GM18868 (cell line): ENCODE measurements at regions not wholly inside any gene's neighbourhood (a gene's known extent, or its start where the extent isn't known, plus 50 kb on each side); places are given as distances from the start of the nearest gene placed in this dataset.

ENCODE experiments used
- ATAC-seq: cut with Tn5 transposase; IDR thresholded peaks from one replicate; pipeline ENCODE4 v1.9.1; 2021; ENCODE audit warnings: mild to moderate bottlenecking, moderate library complexity; ENCODE audit not compliant: unreplicated experiment

DNA sequence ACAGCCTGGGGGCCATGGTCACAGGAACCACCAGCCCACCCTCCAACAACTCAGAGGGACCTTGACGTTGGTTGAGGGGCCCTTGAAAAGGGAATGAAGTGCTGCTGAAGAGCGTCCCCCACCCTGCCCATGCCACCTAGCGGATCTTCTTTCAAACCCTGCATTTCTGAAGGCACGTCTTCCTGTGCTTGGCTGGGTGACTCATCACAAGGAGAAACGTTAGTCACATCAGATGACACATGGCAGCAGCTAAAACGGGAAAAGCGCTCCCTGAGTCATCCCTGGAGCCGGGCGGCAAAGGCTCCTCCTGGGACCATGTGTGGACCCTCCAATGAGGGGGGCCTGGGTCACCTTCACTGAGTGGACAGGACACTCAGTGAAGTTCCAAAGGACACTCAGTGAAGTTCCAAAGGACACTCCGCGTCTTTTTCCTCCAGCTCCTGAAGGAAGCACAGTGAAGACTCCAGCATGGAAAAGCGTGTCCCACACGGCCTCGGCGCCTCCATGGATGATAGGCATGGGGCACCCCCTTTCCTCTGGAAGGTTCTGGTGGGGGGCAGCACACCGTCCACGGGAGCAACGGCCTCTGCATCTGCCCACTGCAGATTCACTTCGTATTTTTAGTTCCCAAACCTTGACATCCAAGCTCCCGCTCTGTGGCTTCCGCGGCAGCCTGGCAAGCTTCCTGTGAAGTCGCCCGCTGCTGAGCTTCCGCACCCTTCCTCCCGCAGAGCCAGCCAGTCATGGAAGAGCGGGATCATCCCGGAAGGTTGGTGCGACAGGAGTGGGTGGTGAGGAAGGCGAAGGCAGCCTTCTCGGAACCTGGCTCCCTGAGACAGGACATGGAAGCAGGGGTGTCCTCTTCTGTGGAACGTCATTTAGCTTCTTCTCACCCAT is 383.4 kb downstream of the VRK1 start:
- no peak for ATAC-seq

DNA sequence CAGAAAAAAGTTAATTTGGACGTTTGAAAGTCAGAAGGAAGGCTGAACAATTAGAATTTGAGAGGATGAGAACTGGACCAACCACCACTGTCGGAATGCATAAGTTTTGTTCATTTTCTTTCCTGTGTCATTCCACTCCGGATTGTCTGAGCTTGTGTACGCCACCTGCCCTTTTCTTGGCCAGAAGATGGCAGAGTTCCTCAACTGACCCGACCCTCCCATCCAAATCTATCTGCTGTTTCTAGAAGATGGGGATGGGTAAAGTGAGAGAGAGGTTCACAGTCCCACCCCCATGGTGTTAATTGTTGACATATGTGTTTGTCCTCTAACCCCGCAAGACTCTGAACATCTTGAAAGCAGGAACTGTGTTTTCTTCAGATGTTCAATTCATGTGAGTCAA is 388.0 kb downstream of the VRK1 start:
- no peak for ATAC-seq

DNA sequence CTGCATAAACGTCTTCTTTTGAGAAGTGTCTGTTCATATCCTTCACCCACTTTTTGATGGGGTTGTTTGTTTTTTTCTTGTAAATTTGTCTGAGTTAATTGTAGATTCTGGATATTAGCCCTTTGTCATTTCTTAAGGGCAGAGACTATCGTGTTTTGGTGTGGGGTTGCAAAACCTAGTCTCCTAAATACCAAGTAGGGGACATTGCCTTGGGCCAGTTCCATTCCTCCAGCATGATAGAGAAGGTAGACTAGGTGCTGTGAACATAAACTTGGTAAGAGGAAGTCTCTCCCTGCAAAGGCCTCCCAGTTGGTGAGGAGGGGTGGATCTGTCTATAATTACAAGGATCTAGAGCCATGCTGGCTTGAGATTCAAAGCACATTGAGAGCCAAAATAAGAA is 390.7 kb downstream of the VRK1 start:
- ATAC-seq, result no peak

DNA sequence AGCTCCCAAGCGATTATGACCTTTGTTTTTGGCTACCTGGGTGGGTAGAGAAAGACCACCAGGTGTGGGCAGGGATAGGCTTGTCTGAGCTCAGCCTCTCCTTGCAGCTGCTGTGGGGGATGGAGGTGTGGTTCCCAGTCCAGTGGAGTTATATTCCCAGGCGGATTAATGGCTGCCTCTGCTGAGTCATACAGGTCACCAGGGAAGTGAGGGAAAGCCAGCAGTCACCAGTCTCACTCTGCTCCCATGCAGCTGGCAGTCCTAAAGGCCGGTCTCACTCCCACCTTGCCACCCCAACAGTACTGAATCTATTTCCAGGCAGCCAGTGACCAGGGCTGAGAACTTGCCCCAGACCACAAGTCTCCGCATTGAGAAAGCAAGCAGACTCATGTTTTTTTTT is 399.2 kb downstream of the VRK1 start:
- ATAC-seq, result no peak

DNA sequence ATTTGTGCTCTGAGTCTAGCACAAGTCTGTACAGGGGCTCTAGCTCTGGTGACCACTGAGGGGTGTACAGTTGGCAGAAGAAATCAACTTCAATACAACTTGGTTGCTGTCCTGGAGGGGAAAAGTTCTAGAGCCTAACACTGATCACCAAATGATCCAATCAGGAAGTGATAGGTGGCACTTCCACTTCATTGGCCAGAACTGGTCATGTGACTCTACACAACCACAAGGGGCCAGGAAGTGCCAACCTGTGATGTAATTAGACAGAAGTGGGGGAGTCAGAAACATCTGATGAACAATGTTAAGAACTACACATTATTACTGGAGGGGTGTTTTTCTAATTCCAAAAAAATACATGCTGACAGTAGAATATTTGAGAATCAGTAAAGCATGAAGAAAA is 401.6 kb downstream of the VRK1 start:
- ATAC-seq, result no peak

DNA sequence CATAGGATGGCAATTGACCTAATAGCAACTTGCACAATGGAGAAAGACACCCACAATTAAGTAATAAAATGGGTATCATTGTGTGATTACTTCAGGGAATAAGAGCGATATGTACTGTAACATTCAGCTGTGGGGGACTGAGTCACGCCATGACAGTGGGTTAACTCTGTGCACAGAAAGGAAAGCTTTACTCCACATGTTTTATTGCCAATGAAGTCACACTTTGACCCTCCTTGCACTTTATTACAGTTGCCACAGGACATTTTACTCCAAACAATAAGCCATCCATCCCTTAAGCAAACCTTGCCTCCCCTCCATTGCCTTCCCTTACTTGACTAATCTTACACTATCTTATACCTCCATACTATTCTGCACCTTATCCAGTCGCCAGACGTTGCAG is 403.1 kb downstream of the VRK1 start:
- no peak for ATAC-seq

DNA sequence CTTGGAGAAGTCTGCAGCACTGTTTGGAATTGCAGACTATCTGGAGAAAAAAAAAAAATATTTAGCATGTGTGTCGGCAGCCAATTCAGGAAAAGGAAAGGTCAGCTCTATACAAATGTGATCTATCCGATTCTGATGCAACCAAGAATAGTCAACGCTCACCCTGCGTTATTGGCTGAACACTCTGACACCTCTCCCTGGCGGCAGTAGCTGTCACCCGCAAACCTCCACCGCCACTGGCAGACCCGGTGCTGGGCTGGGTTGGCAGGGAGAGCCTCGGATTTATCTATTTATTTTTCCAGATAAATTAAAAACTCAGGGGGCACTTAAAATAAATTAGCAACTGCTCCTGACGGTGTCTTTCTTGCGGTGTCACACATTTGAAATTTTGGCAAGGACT is 409.7 kb downstream of the VRK1 start:
- ATAC-seq, result no peak

DNA sequence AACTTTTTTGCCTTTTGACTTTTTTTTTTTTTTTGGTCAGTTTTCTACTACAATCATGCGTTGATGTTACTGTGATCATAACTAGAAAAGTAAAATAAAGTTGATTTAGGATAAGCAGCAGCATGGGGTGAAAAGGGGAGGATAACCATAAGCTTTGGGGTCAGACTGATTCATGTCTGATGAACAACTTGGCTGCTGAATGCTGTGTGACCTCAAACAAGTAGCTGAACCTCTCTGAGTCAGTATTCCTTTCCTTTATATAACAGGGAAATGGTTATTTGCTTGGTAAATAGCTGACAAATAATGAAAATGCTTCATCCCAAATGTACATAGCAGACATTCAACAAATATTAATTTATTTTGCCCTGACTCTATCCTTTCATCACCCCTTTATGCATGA is 413.0 kb downstream of the VRK1 start:
- ATAC-seq, result no peak

DNA sequence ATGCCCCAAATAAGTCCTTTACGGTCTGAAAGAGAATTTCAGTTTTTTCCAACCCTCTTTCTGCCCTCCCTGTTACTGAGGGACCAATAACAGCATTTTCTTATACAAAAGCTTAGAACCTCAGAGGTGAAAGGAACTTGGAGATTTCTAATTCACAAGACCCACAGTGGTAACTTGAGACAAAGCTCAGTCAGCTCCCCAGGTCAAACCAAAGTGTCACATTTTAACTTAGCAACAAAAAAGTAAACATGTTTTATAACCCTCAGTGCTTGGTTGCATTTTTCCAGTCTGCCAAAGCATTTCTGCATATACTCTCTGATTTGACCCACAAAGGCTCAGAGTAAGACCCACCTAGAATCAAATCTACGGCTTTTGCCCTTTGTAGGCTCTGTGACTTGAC is 415.2 kb downstream of the VRK1 start:
- no peak for ATAC-seq

DNA sequence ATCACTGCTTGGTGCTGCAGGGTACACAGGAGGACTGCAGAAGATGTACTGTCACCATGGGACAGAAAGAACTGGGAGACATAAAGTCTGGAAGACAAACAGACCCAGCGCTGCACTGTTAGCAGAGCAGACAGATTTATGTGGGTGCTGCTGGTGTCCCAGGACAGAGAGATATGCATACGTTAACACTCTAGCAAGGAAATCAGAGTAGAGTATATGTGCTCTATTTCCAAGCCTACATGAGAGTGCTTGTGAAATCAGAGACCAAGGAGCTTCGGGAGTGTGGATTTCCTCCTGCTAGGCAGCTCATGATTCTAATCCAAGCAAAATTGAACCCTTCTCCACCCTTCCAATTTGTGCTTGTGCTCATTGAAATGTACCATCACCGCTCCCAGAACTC is 416.5 kb downstream of the VRK1 start:
- no peak for ATAC-seq

DNA sequence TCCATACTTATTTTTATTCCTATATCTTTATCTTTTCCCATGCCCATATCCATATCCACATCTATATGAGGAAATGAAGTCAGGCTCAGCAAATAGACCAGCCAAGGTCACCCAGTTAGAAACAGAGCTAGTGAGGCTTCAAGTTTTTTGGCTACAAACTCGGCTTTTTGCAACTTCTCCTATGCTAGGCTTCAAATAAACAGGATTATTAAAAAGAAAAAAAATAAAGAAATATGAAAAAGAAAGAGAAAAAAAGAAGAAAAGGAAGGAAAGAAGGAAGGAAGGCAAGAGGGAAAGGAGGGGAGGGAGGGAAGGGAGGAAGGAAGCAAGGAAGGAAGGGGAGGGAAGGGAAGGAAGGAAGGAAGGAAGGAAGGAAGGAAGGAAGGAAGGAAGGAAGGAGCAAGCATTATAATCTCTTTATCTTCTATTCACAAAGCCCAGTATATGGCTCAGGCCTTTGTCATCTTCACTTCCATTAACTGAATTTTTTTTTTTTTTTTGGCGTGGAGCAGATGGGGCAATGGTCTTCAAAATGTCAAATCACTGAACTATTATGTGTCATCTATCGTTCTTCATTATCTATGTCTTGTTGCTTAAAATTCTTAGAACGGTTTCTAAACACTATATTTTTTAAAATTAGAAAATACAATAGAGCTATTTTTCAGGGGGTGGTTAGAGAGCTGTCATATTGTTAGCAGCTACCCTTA is 418.2 kb downstream of the VRK1 start:
- ATAC-seq, result no peak

DNA sequence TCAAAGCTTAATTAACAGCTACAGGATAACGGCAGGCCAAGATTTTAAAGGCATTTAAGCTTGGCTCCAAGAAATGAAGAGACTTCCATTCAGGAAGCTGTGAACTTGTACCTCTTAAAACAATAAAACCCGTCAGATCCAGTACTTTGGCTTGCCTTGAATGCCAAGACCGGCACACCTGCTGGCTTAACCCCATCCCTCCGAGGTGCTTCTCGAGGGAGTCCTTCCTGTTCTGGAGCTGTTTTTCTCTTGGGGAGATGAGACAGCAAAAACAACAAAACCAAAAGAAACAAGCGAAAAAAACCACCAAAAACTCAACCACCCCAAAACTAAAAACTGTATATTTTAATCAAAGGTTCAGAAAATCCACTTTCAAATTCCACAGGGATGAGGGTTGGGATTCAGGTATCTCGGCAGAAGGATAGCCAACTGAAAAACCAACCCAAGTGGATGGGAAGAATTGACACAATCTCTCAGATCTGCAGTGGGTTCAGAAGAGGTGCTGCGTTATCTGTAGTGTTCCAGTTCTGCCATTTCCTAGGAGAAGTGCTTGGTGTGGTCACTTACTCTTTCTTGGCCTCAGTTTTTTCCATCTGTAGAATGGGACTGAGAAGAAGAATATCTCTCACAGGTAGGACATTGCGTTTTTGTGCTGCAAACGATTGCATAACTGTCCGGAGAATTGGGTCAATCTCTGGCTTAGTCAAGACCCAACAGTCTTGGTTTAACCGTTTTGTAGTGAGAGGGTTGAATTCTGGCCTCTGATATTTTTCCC is 420.1 kb downstream of the VRK1 start:
- ATAC-seq, result no peak

DNA sequence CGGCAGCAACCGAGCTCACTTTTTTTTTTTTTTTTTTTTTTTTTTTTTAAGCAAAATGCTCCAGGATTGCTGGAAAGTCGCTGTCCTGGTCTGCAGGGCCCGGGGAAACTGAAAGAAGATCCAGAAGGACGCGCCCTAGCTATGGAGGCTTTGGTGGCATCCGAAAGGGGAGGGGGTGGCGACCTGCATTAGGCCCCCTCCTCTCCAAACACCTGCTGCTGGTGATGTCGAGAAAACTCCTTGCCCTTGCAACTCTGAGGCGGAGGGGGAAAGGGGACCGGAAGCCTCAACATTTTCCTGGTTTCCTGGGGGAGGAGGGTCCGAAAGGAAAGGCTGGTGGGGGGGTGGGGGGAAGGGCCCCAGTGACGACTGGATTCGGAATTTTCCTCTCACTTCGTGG is 421.1 kb downstream of the VRK1 start:
- no peak for ATAC-seq

DNA sequence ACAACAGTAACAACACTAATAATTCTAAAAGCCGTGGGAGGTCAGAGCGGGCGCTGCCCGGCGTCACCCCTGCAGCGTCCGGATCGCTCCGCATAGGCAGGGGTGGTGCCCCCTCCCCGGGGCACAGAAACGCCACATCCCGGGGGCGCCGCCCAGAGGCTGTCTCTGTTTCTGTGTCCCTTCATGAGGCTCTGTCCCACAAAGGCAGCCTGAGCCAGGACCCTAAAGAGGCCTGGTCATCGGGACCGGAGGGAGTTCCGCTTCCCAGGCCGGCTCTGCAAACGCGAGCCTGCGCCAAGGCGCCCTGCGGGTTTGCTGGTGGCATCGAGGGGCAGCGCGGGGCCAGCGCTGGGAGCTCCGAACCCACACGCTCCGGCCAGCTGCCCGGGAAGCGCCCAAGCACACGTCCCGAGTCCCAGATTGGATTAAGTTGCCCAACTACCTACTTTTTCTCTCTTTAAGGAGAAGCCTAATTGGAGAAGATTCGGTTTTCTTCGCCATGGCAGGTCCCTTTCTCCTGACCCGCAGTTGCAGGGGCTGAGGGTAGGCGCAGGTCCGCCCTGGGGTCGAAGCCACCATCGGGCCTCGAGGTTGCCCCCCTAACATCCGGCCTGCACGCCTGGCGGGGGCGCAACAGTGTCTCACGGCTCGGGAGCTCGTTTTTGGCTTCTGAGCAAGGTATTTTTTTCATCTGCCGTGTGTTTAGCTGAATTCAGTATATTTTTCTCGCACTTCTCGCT is 421.7 kb downstream of the VRK1 start:
- ATAC-seq, result no peak

DNA sequence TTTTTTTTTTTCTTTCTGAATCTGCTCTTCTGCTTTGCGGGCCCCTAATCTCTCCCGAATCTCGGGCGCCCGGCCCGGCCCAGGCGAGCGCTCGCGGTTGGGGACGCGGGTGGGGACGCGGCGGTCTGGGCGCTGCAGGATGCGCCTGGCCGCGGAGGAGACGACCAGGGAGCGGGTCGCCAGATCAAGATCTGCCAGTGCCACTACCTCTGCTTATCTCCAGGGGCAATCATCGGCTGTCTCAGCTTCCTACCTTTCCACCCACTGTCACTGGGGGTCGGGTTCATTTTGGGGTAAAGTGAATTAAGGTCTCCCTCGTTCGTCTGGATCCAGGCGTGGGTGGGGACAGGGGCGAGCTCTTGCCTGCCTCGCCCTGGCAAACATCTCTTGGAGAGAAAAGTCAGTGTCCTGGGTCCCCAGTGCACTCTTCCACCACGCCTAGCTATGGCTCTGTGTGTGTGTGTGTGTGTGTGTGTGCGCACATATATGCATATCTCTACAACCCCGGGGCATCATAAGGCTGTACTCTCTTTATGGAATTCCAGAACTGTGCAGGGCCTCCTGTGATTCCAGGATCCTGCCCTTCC is 422.3 kb downstream of the VRK1 start:
- ATAC-seq, result no peak

DNA sequence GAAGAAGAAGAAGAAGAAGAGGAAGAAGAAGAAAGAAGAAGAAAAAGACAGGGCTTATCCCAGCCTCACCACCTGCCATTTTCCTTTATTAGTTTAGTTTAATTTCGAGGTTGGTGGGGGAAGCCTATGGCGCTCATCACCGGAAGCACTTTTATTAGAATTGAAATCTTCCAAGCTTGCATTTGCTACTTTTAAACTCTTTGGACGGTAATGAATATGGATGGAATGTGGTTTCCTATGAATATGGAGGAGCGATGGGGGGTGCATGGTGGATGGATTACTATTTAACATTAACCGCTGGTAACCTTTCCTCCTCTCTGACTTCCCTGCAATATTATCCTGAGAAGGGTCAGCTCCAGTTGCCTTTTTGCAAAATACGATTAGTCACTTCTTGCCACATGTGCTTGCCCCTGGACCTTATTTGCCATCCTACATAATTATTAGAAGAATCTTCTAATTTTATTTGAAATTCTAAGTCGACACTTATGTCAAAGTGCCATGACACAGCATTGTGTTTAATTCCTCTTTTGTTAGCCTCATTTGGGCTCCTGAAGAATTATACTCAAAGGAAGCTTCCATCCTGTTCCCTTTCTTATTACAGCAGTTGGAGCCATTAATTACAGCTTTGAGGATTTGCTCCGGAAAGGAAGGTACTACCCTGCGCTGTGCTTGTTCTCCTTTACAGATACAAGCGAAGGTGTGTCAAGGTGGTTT is 424.5 kb downstream of the VRK1 start:
- no peak for ATAC-seq

DNA sequence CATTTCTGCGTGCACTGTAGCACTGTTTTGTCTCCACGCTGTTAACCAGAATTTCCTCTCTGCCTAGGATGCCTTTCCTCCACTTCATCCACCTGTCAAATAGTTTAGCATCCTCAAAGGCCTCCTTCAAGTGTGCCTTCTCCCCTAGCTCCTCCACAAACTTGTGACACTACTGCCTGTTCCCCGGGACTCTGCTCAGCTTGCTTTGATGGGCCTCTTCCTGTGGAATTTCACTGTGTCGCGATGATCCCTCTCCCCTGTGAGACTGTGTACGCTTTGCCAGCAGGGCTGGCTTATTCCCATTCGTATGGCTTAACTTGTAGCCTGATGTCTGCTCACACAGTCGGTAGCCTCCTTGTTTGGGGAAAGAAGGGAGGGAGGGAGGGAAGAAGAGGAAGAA is 426.8 kb downstream of the VRK1 start:
- no peak for ATAC-seq

DNA sequence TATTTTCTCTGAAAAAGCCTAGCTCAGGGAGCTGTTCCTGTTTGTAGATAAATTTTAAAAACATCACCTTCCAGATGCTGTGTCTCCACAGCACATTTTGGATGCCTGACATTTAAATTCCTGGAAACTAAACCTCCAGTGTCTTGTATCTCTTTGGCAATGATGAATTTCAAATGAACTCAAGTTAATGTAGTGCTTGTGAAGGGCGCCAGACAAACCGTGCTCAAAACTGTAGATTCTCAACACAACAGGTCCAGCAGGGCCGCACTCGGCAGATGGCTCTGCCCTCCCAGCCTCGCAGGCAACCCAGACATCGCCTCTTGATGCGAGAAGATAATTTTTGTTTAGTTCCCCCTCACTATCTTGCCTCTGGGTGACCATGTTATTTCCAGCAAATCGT is 432.9 kb downstream of the VRK1 start:
- ATAC-seq, result no peak

DNA sequence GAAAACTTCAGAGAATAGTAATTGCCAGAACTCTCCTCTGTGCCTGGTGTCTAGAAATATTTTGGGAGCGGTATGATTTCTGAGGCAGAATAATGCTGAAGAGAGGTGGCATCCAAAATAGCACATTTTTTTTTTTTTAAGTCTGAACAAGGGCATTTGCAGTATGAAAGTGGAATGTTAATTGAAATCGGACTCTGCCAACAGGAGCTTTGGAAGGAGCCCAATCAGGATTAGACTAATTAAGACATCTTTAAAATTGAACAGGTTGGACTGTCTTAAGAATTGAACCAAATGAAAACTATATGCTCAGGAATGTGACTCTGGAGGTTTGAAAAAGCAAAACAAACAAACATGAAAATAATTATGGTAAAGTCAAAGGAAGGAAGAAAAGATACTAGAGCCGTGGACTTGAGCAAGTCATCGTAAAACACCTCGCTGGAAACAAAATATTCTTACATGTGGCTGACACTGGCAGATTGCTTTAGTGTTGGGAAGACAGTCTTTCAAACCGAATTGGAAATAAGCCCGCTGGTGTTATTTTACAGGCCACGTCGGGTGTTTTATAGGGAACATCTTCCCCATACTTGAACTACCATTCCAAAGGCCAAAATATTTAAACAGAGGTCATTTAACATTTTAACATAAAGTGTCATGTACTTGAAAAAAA is 436.3 kb downstream of the VRK1 start:
- no peak for ATAC-seq
